ENCODE measurements at regions not wholly inside any gene's neighbourhood (a gene's known extent, or its start where the extent isn't known, plus 50 kb on each side); places are given as distances from the start of the nearest gene placed in this dataset.

- peaks cover 4% of the 10 kb centered on the region for H3K4me1 ChIP-seq (ENCODE audit: low read depth)
- TF ChIP-seq CTCF (IDR thresholded peaks at IDR 0.05; ENCODE audit: low read depth, low read length) = no peak
- no peak for DNase-seq (ENCODE audit: low read depth in 1 of 2, low spot score in 1 of 2)
- no peaks in the 10 kb centered on the region for H3K9me3 ChIP-seq (ENCODE audit: low read depth)
- no peak overlapping the region for H3K27ac ChIP-seq
- no peaks in the 10 kb centered on the region for H3K27me3 ChIP-seq
- H3K4me3 ChIP-seq = no peak overlapping the region
- no peaks in the 10 kb centered on the region for H3K36me3 ChIP-seq
Observed at GRCh38 chr3:153629148-153629547, 467.1 kb downstream of the RAP2B start.

- H3K27me3 ChIP-seq = no peaks in the 10 kb centered on the region
- H3K4me1 ChIP-seq (ENCODE audit: low read depth) = no peaks in the 10 kb centered on the region
- H3K27ac ChIP-seq = no peak overlapping the region
- H3K36me3 ChIP-seq = no peaks in the 10 kb centered on the region
- H3K4me3 ChIP-seq = no peak overlapping the region
- H3K9me3 ChIP-seq (ENCODE audit: low read depth) = no peaks in the 10 kb centered on the region
- no peak for DNase-seq (ENCODE audit: low read depth in 1 of 2, low spot score in 1 of 2)
- TF ChIP-seq CTCF (IDR thresholded peaks at IDR 0.05; ENCODE audit: low read depth, low read length) = no peak
Observed at GRCh38 chr3:153631102-153631501, 469.1 kb downstream of the RAP2B start.

GRCh38 chr3:153631664-153632063 is 469.6 kb downstream of the RAP2B start:
- no peak for DNase-seq (ENCODE audit: low read depth in 1 of 2, low spot score in 1 of 2)
- Histone ChIP-seq H3K4me3 (no peak overlapping the region), H3K9me3 (ENCODE audit: low read depth) (no peaks in the 10 kb centered on the region), H3K4me1 (ENCODE audit: low read depth) (no peaks in the 10 kb centered on the region), H3K36me3 (no peaks in the 10 kb centered on the region), H3K27me3 (no peaks in the 10 kb centered on the region), H3K27ac (no peak overlapping the region)
- no peak for TF ChIP-seq CTCF (IDR thresholded peaks at IDR 0.05; ENCODE audit: low read depth, low read length)

GRCh38 chr3:153633407-153633806 is 471.4 kb downstream of the RAP2B start:
- no peaks in the 10 kb centered on the region for H3K4me1 ChIP-seq (ENCODE audit: low read depth)
- no peaks in the 10 kb centered on the region for H3K9me3 ChIP-seq (ENCODE audit: low read depth)
- no peak for DNase-seq (ENCODE audit: low read depth in 1 of 2, low spot score in 1 of 2)
- no peak overlapping the region for H3K27ac ChIP-seq
- TF ChIP-seq CTCF (IDR thresholded peaks at IDR 0.05; ENCODE audit: low read depth, low read length) = no peak
- no peaks in the 10 kb centered on the region for H3K36me3 ChIP-seq
- H3K27me3 ChIP-seq = no peaks in the 10 kb centered on the region
- H3K4me3 ChIP-seq = no peak overlapping the region

GRCh38 chr3:153634683-153635082 is 472.7 kb downstream of the RAP2B start:
- Histone ChIP-seq H3K4me1 (ENCODE audit: low read depth) (no peaks in the 10 kb centered on the region), H3K36me3 (no peaks in the 10 kb centered on the region), H3K9me3 (ENCODE audit: low read depth) (no peaks in the 10 kb centered on the region), H3K27me3 (no peaks in the 10 kb centered on the region), H3K27ac (no peak overlapping the region), H3K4me3 (no peak overlapping the region)
- no peak for TF ChIP-seq CTCF (IDR thresholded peaks at IDR 0.05; ENCODE audit: low read depth, low read length)
- peak in 1 of 2 donors; percentile 50 for DNase-seq (ENCODE audit: low read depth in 1 of 2, low spot score in 1 of 2)

- Histone ChIP-seq H3K9me3 (ENCODE audit: low read depth) (no peaks in the 10 kb centered on the region), H3K27ac (no peak overlapping the region), H3K27me3 (no peaks in the 10 kb centered on the region), H3K4me3 (no peak overlapping the region), H3K4me1 (ENCODE audit: low read depth) (no peaks in the 10 kb centered on the region), H3K36me3 (no peaks in the 10 kb centered on the region)
- TF ChIP-seq CTCF (IDR thresholded peaks at IDR 0.05; ENCODE audit: low read depth, low read length) = no peak
- peak in 1 of 2 donors; percentile 58 for DNase-seq (ENCODE audit: low read depth in 1 of 2, low spot score in 1 of 2)
Observed at GRCh38 chr3:153639631-153640030, 477.6 kb downstream of the RAP2B start.

Data from cardiac muscle cell (in vitro differentiated cells and primary cell).